GM12875 (cell line): ENCODE measurements at regions not wholly inside any gene's neighbourhood (a gene's known extent, or its start where the extent isn't known, plus 50 kb on each side); places are given as distances from the start of the nearest gene placed in this dataset.

Experiments used
- H3K4me3 ChIP-seq: one replicate; pipeline ENCODE4 v1.5.1; 2011; ENCODE audit warnings: low read depth, low read length, control low read depth
- CTCF ChIP-seq: IDR thresholded peaks from 2 replicates; pipeline ENCODE4 v1.5.1; 2011; ENCODE audit warnings: low read depth, mild to moderate bottlenecking, control low read depth, inconsistent platforms, low read length, moderate library complexity, borderline replicate concordance; ENCODE audit not compliant: insufficient read depth

GRCh38 chr19:30778961-30779715, 407.0 kb downstream of the ZNF536 start:
- no peak overlapping the region for H3K4me3 ChIP-seq
- TF ChIP-seq CTCF = no peak

- TF ChIP-seq CTCF = no peak
- no peak overlapping the region for H3K4me3 ChIP-seq
These were observed 405.9 kb downstream of the ZNF536 start for GRCh38 chr19:30778061-30778460.

GRCh38 chr19:30775956-30776355, 403.8 kb downstream of the ZNF536 start:
- H3K4me3 ChIP-seq = no peak overlapping the region
- TF ChIP-seq CTCF = no peak

GRCh38 chr19:30774252-30774766, 402.1 kb downstream of the ZNF536 start:
- no peak for TF ChIP-seq CTCF
- H3K4me3 ChIP-seq = no peak overlapping the region

GRCh38 chr19:30762651-30763050, 390.5 kb downstream of the ZNF536 start:
- H3K4me3 ChIP-seq = no peak overlapping the region
- TF ChIP-seq CTCF = no peak

GRCh38 chr19:30760014-30760413, 387.8 kb downstream of the ZNF536 start:
- TF ChIP-seq CTCF = no peak
- H3K4me3 ChIP-seq = no peak overlapping the region
